ENCODE measurements at regions not wholly inside any gene's neighbourhood (a gene's known extent, or its start where the extent isn't known, plus 50 kb on each side); places are given as distances from the start of the nearest gene placed in this dataset.

- no peak for TF ChIP-seq CTCF (IDR thresholded peaks at IDR 0.05)
- no peak for TF ChIP-seq POLR2A (IDR thresholded peaks at IDR 0.05)
Measured at GRCh38 chr16:59047114-59047513, 313.0 kb upstream of the GOT2 start.
